ENCODE measurements at regions not wholly inside any gene's neighbourhood (a gene's known extent, or its start where the extent isn't known, plus 50 kb on each side); places are given as distances from the start of the nearest gene placed in this dataset.
"Not testable (repeated sequence)": the region's sequence is repeated elsewhere in the genome, so short reads cannot be mapped to it uniquely, and the experiment has no call there.

- not testable (repeated sequence) for TF ChIP-seq POLR2A, CTCF (IDR thresholded peaks at IDR 0.05)
Measured at GRCh38 chr16:29291329-29292271, 114.9 kb downstream of the NPIPB11 start.

All from thyroid gland (tissue), 4 donors.